WI38 (cell line): ENCODE measurements at regions not wholly inside any gene's neighbourhood (a gene's known extent, or its start where the extent isn't known, plus 50 kb on each side); places are given as distances from the start of the nearest gene placed in this dataset.

Source experiments
- H3K4me3 ChIP-seq: 2 replicates; pipeline ENCODE4 v1.5.1; 2011; ENCODE audit warnings: low read depth, mild to moderate bottlenecking, control low read depth, low read length
- CTCF ChIP-seq: IDR thresholded peaks from 2 replicates; pipeline ENCODE4 v1.5.1; 2012; ENCODE audit warnings: low read depth, mild to moderate bottlenecking, control low read depth, low read length

- no peak for TF ChIP-seq CTCF
- H3K4me3 ChIP-seq: no peak overlapping the region
These were observed 397.9 kb downstream of the BRINP2 start for GRCh38 chr1:177568622-177569021.

GRCh38 chr1:177567393-177567792 is 396.6 kb downstream of the BRINP2 start:
- TF ChIP-seq CTCF: no peak
- no peak overlapping the region for H3K4me3 ChIP-seq

- no peak for TF ChIP-seq CTCF
- H3K4me3 ChIP-seq: no peak overlapping the region
These were observed 395.7 kb downstream of the BRINP2 start for GRCh38 chr1:177566495-177566894.

- no peak overlapping the region for H3K4me3 ChIP-seq
- no peak for TF ChIP-seq CTCF
These were observed 390.7 kb downstream of the BRINP2 start for GRCh38 chr1:177561436-177561835.

GRCh38 chr1:177558372-177558771 is 387.6 kb downstream of the BRINP2 start:
- no peak overlapping the region for H3K4me3 ChIP-seq
- TF ChIP-seq CTCF: no peak

GRCh38 chr1:177556163-177556562 is 385.4 kb downstream of the BRINP2 start:
- H3K4me3 ChIP-seq: no peak overlapping the region
- no peak for TF ChIP-seq CTCF

GRCh38 chr1:177547200-177547599 is 376.4 kb downstream of the BRINP2 start:
- H3K4me3 ChIP-seq: no peak overlapping the region
- no peak for TF ChIP-seq CTCF
